HG03439 (cell line): ENCODE measurements at regions not wholly inside any gene's neighbourhood (a gene's known extent, or its start where the extent isn't known, plus 50 kb on each side); places are given as distances from the start of the nearest gene placed in this dataset.
"Not testable (repeated sequence)": the region's sequence is repeated elsewhere in the genome, so short reads cannot be mapped to it uniquely, and the experiment has no call there.

Experiments
- ATAC-seq: cut with Tn5 transposase; IDR thresholded peaks from one replicate; pipeline ENCODE4 v1.9.1; 2021; ENCODE audit warnings: mild to moderate bottlenecking, moderate library complexity; ENCODE audit not compliant: unreplicated experiment

GRCh38 chr7:25686493-25686892 lies 458.2 kb upstream of the NPVF start:
- no peak for ATAC-seq

- no peak for ATAC-seq
These were observed 457.8 kb upstream of the NFE2L3 start for GRCh38 chr7:25694211-25694610.

GRCh38 chr7:25694699-25695098 lies 457.3 kb upstream of the NFE2L3 start:
- ATAC-seq, result no peak

GRCh38 chr7:25696571-25696970 lies 455.4 kb upstream of the NFE2L3 start:
- no peak for ATAC-seq

DNA sequence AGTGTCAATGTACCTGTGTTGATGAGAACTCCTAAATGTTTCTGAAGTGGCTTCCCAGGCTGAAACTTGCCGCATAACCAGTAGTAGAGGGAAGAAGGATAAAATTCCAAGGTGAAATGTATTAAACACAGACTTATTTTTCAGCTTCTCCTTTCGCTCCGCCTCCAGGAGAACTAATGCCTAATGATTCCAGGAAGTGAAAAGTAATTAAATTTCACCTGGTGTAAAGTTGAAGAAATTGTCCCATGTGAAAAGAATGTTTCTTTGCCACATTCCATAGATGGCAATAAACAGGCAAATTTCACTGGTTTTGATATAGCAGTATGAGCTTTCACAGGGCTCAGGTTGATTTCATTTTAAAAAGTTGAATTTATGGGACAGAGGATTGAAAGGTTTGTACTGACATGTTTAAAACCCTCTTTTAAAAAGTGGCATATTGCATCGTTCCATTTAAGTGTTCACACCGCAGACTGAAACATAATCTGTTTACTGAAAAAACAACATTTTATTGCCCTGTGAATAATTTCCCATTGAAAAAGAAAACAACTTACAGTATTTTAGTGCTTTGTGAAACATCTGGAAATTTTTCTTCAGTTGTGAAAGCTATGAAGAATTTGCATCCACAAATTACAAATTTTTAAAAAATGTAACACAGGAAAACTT lies 453.4 kb upstream of the NFE2L3 start:
- no peak for ATAC-seq

DNA sequence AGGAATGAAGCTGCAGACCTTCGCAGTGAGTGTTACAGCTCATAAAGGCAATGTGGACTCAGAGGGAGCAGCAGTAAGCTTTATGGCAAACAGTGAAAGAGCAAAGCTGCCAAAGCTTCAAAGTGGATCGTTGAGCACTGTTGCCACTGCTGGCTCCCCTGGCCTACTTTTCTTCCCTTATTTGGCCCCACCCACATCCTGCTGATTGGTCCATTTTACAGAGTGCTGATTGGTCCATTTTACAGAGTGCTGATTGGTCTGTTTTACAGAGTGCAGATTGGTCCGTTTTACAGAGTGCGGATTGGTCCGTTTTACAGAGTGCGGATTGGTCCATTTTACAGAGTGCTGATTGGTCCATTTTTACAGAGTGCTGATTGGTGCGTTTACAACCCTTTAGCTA lies 451.9 kb upstream of the NFE2L3 start:
- not testable (repeated sequence) for ATAC-seq

DNA sequence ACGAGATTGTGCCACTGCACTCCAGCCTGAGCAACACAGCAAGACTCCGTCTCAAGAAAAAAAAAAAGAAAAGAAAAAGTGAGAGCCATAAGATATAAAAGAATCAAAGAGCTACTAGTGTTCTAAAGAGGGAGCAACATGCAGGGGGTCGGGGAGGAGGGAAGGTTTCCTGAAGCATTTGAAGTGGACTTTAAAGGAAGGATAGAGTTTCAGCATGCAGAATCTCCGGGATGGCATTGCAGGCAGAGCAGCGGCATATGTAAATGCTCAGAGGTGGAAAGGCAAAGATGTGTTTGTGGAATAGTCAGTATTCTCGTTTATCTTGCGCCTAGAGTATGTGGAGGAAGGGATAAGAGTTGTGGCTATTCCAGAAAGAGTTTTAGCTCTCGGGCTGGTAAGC lies 447.6 kb upstream of the NFE2L3 start:
- no peak for ATAC-seq

GRCh38 chr7:25706764-25707163 lies 445.2 kb upstream of the NFE2L3 start:
- ATAC-seq, result no peak

DNA sequence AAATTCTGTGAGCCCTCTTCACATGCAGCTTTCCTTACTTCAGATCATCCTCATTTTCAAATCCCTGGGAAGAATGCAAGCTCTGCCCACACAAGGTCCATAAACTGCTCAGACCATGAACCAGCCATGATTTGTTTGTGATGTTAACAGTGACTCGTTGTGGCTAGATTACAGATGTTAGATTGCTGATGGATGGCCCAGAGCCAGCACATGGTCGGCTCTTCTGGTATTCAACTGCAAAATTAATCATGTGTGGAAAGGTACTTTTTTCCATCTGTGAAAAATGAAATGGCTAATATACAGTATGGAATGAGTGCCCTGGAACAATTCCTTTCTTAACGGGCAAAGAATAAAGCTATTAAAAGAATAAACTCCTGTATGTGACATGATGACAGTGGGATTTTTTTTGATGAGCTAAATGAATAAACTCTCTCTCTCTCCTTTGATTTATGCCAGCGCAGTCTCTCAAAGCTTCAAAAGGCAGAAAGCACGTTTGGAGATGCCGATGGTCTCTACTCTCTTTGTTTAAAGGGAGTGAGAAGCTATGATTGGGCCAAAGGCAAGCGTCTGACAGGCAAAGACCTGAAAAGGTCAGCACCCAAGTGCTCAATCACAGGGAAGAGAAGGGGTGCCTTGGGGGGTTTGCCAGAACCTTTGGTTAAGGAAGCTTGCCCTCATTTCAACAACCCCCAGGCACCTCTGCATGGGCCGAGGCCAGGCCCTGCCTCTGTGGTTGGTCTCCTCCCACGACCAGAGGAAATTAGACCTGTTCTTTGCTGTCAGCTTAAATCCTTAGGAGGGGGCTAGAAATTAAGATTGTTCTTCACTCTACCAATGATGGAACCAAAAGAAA lies 444.0 kb upstream of the NFE2L3 start:
- no peak for ATAC-seq

- ATAC-seq, result no peak
These were observed 441.0 kb upstream of the NFE2L3 start for GRCh38 chr7:25710959-25711358.

GRCh38 chr7:25711940-25712339 lies 440.1 kb upstream of the NFE2L3 start:
- no peak for ATAC-seq

DNA sequence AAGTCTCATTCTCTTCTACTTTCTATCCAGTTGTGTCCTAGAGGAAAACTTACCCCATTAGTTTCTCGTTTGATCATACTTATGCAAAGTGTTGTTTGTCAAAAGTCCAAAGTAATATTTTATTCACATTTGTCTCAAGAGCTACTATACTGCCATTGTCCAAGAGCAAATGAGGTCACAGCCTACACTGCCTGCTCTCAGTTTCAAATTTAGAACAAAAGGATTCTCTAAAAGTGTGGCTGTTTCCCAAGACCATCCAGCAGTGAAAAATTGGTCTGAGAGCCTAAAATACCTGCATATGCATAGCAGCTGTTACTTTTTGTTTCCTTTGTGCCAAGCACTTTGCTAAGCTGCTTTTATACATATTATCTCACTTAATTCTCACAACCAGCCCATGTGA lies 439.5 kb upstream of the NFE2L3 start:
- ATAC-seq, result no peak

GRCh38 chr7:25714013-25714412 lies 438.0 kb upstream of the NFE2L3 start:
- no peak for ATAC-seq

- ATAC-seq, result no peak
These were observed 435.6 kb upstream of the NFE2L3 start for GRCh38 chr7:25716421-25716820.

DNA sequence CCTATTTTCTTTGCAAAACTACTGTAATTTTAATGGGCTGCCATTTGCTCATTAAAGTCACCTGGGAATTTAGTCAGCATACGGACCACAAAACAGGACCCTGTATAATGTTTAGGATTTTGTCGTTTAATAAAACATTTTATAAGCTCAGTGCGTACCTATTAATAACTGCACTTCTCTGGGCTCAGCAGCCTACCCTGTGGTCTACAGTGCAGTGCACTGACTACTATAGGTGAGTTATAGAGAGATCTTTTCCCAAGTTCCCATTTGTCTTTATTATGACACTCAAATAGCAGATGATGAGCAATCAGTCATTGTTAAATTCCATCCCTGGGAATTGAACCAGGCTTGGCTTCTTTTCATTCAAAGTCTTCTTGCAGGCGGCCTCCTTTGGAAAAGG lies 433.4 kb upstream of the NFE2L3 start:
- no peak for ATAC-seq

DNA sequence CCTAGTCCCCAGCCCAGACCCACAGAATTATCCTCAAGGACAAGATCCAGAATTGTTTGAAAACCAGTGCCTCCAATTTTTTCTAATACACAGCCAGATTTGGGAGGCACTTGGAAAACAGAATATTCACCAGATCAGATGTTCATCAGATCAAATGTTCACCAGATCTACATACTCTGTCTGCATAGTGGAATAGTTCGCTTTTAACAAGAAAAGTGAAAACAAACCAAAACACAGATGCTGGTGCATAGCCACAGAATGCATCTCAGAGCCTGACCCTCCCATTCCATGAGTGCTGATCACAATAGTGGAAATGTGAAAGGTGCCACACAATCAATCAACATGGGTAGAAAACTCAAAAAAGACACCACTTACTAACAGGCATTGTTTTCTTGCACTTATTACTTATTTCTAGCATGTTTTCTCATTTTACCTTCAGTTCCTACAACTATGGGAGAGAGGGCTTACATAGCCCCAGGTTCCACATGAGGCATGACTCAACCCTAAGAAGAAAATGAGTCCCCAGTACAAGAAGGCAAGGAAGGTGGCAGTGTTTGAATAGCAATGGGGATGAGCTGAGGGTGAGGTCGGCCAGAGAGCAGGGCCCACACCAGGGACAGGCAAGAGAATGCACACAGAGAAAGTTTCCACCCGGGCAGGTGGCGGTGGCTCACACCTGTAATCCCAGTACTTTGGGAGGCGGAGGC lies 432.7 kb upstream of the NFE2L3 start:
- no peak for ATAC-seq

GRCh38 chr7:25720427-25720826 lies 431.6 kb upstream of the NFE2L3 start:
- no peak for ATAC-seq

DNA sequence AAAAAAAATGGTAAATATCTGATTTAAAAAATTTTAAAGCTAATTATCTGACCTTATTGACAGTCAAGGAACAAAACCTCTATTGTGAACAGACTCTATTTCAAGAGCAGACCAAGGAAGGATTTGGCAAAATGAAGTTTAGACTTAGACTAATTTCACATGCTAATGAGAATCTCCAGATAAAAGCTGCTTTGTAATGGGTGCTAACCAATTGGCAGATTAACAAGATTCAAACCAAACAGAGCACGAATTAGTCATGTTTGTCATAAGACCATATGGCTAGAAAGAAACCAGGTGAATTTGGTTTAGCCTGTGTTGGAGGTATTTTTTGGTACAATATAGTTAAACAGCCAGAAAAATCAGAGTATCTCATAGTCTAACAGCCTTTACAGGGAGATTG lies 429.1 kb upstream of the NFE2L3 start:
- no peak for ATAC-seq

GRCh38 chr7:25725451-25725850 lies 426.5 kb upstream of the NFE2L3 start:
- ATAC-seq, result no peak

DNA sequence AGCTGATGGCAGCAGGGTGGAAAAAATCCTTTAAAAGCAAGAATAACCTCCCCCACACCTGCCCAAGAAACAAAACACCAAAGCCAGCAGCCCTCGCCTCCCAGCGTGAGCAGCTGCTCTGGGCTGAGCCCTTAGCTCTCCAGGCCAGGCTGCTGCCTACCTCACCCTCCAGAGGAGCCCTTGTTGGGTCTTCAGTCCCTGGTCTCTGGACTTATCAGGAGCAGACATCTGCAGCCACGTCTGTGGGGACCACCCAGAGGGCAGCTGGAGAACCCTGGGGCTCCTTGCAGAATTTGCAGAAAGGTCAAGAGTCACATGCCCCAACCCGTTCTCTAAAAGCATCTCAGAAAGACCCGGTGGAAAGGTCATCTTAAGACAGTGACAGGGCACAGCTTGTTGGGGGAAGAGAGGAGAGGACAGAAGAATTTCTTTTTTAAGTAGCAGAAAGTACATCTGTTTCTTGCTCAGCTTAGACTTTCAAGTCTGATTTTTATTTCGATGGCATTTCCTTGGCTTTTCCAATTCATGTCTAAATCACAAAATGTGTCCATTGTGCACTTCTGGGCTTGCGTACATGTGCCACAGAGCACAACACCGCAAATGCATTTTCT lies 425.7 kb upstream of the NFE2L3 start:
- ATAC-seq, result no peak

DNA sequence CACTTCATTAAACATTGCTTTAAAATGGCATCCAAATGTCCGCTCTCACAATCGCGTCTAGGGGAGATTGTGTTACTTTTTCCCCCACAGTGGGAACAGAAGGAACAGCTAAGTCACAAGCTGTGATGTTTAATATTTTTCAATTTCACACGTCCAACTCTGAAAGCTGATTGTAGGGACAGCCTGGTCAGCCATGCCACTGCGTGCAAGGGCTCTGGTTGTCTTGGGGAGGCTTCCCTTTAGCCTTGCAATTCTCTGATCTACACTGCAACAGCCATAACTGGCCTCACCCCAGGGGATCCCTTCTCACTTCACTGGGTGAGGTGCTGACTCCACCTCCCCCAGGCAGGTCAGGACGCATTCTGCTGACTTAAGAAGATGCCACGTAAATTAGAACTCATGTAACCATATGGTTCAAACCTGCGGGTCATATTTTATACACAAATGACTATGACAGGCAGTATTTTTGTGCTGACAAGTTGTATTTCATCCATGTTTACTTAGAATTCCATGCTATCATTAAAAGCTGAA lies 425.2 kb upstream of the NFE2L3 start:
- no peak for ATAC-seq
